B cell (primary cell): ENCODE measurements at regions not wholly inside any gene's neighbourhood (a gene's known extent, or its start where the extent isn't known, plus 50 kb on each side); places are given as distances from the start of the nearest gene placed in this dataset.

ENCODE experiments used
- ATAC-seq: fragments of 200-7000 bp; cut with Tn5 transposase; one replicate; pipeline ENCODE4 v1.10.0; 2021; ENCODE audit warnings: low read depth, mild to moderate bottlenecking, moderate number of reproducible peaks, moderate library complexity
- CTCF ChIA-PET: fragments of 350-600 bp; sonication (Branson Sonifier 250); formaldehyde crosslinking; loops from one replicate; lab custom pipeline; 2021; ENCODE audit warnings: antibody characterized with exemption, inconsistent platforms; lab: Charles Lee
- POLR2A ChIA-PET: fragments of 350-600 bp; sonication (Branson Sonifier 250); formaldehyde crosslinking; loops from one replicate; lab custom pipeline; 2021; ENCODE audit warnings: antibody characterized with exemption; lab: Charles Lee
- DNase-seq: peaks from one replicate; pipeline ENCODE4 v3.0.0; 2013
- H2AFZ ChIP-seq: 2 replicates; pipeline ENCODE4 v1.6.1; 2012; ENCODE audit warnings: mild to moderate bottlenecking, low read depth, low read length; ENCODE audit not compliant: insufficient read depth, poor library complexity, severe bottlenecking
- H3K27ac ChIP-seq, 2 donors: 1 replicate in 1 of 2; 2 replicates in 1 of 2; pipeline ENCODE4 v1.5.1; 2012 to 2013; ENCODE audit warnings: low read length in 2 of 2, mild to moderate bottlenecking in 2 of 2, moderate library complexity in 1 of 2
- H3K27me3 ChIP-seq, 4 experiments: fragments of 200-600 bp in 1 of 4; sonication (generic) in 1 of 4; replicated peaks in 1 of 4; 1 replicate in 2 of 4; 2 replicates in 2 of 4; pipeline versions ENCODE4 v1.6.1 to v1.7.0; 2013 to 2016; ENCODE audit warnings: low read length in 3 of 4, mild to moderate bottlenecking in 2 of 4, mixed read lengths in 1 of 4, moderate library complexity in 1 of 4; ENCODE audit not compliant: insufficient read depth in 4 of 4, control insufficient read depth in 3 of 4; ENCODE audit errors: control extremely low read depth in 1 of 4
- H3K36me3 ChIP-seq, 2 experiments: replicated peaks in 1 of 2; 1 replicate in 1 of 2; 2 replicates in 1 of 2; pipeline versions ENCODE4 v1.6.1 to v1.7.1; 2013; ENCODE audit warnings: low read length in 1 of 2; ENCODE audit not compliant: insufficient read depth in 2 of 2, control insufficient read depth in 1 of 2; ENCODE audit errors: control extremely low read depth in 1 of 2, extremely low read depth in 1 of 2
- H3K4me1 ChIP-seq, 2 donors: fragments of 200-600 bp in 1 of 2; sonication (generic) in 1 of 2; 1 replicate in 1 of 2; 2 replicates in 1 of 2; pipeline versions ENCODE4 v1.5.1 to v1.6.1; 2013 to 2017; ENCODE audit warnings: low read length in 2 of 2; ENCODE audit not compliant: control insufficient read depth in 2 of 2, insufficient read depth in 2 of 2
- H3K4me2 ChIP-seq: replicated peaks from 2 replicates; pipeline ENCODE3; 2012; ENCODE audit warnings: mild to moderate bottlenecking, low read depth, low read length; ENCODE audit not compliant: poor library complexity, severe bottlenecking
- H3K4me3 ChIP-seq, 5 experiments: fragments of 200-600 bp in 1 of 5; sonication (generic) in 1 of 5; 1 replicate in 3 of 5; 2 replicates in 2 of 5; pipeline versions ENCODE4 v1.5.1 to v1.7.0; 2011 to 2016; ENCODE audit warnings: low read length in 4 of 5, mild to moderate bottlenecking in 4 of 5, low read depth in 2 of 5, control low read depth in 1 of 5, moderate library complexity in 1 of 5; ENCODE audit not compliant: insufficient read depth in 1 of 5; ENCODE audit errors: control extremely low read depth in 1 of 5, extremely low read depth in 1 of 5
- H3K79me2 ChIP-seq: fragments of 200-600 bp; sonication (generic); one replicate; pipeline ENCODE4 v1.6.0; 2016; ENCODE audit warnings: low read length; ENCODE audit not compliant: control insufficient read depth, insufficient read depth
- H3K9ac ChIP-seq: fragments of 200-600 bp; sonication (generic); 2 replicates; pipeline ENCODE4 v1.6.1; 2017; ENCODE audit warnings: mild to moderate bottlenecking, low read length, moderate library complexity
- H3K9me3 ChIP-seq, 3 donors: one replicate each; pipeline versions ENCODE4 v1.6.1 to v1.7.1; 2013; ENCODE audit warnings: low read length in 2 of 3; ENCODE audit not compliant: control insufficient read depth in 2 of 3, insufficient read depth in 1 of 3; ENCODE audit errors: control extremely low read depth in 1 of 3
- H4K20me1 ChIP-seq: 2 replicates; pipeline ENCODE4 v1.6.0; 2012; ENCODE audit warnings: mild to moderate bottlenecking, low read length; ENCODE audit not compliant: insufficient read depth, control insufficient read depth, poor library complexity, severe bottlenecking
- H3K27ac Mint-ChIP-seq: one replicate; pipeline ENCODE4 v1.8.0; 2021; ENCODE audit warnings: mixed read lengths
- H3K27me3 Mint-ChIP-seq: one replicate; pipeline ENCODE4 v1.8.0; 2021; ENCODE audit warnings: mixed read lengths
- H3K4me1 Mint-ChIP-seq: one replicate; pipeline ENCODE4 v1.8.0; 2021; ENCODE audit warnings: mixed read lengths
- H3K4me3 Mint-ChIP-seq: one replicate; pipeline ENCODE4 v1.8.0; 2021; ENCODE audit warnings: mixed read lengths
- H3K9me3 Mint-ChIP-seq: one replicate; pipeline ENCODE4 v1.8.0; 2022; ENCODE audit warnings: mixed read lengths; ENCODE audit not compliant: insufficient read depth
- EZH2 ChIP-seq: IDR thresholded peaks from 2 replicates; pipeline ENCODE4 v1.6.1; 2012; ENCODE audit warnings: borderline replicate concordance, low read depth, mild to moderate bottlenecking, moderate library complexity, low read length; ENCODE audit not compliant: insufficient read depth, poor library complexity, severe bottlenecking
- WGBS: methylation state at CpG from one replicate; pipeline ENCODE4 v1.1.5; 2013; ENCODE audit warnings: missing lambda C conversion rate; ENCODE audit not compliant: insufficient coverage; 5-methylcytosine and 5-hydroxymethylcytosine counted together
- intact Hi-C: fragments of 100-400 bp; cut with micrococcal nuclease; formaldehyde crosslinking; loops from one replicate; pipeline ENCODE4 v1.10.0; 2022
- TF ChIP-seq, protein P1 (sequence below): fragments of 200-600 bp; IDR thresholded peaks from one replicate; pipeline ENCODE4 v1.8.0; 2022; ENCODE audit warnings: antibody characterized with exemption, mild to moderate bottlenecking

DNA sequence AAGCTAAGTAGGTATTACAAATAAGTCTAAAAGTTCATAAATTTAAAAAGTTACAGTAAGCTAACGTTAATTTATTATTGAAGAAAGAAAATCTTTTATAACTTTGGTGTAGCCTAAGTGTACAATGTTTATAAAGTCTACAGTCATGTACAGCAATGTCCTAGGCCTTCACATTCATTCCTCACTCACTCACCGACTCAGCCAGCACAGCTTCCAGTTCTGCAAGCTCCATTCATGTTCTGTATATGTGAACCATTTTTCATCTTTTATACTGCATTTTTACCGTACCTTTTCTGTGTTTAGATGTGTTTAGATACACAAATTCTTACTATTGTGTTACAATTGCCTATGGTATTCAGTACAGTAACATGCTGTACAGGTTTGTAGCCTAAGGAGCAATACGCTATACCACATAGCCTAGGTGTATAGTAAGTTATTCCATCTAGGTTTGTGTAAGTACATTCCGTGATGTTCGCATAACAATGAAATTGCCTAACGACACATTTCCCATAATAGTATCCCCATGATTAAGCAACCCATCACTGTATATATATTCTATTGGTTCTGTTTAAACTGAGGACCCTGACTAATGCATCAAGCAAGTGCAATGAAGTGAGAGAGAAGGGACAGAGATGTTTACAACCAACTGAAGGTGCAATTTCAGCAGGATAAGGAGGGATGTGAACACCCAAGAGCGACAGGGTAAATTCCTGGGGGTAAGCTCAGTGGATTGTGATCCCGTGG lies 88.9 kb upstream of the TRIO start:
- Mint-ChIP-seq H3K27ac (no peak overlapping the region), H3K9me3 (no peaks in the 10 kb centered on the region), H3K4me3 (no peak overlapping the region), H3K4me1 (no peaks in the 10 kb centered on the region), H3K27me3 (peaks cover 17% of the 10 kb centered on the region)
- no peak overlapping the region for H3K4me2 ChIP-seq
- intact Hi-C loops = no loop called here
- H3K4me3 ChIP-seq = no peak overlapping the region
- H3K79me2 ChIP-seq = no peaks in the 10 kb centered on the region
- POLR2A ChIA-PET = no interaction called here
- no peaks in the 10 kb centered on the region for H4K20me1 ChIP-seq
- H3K9me3 ChIP-seq = no peaks in the 10 kb centered on the region
- peaks cover 0 to 16% (median 2%) of the 10 kb centered on the region in 4 experiments for H3K27me3 ChIP-seq
- H3K9ac ChIP-seq = no peak overlapping the region
- DNase-seq (no peak), ATAC-seq (no peak)
- H2AFZ ChIP-seq = no peak overlapping the region
- CTCF ChIA-PET = no interaction called here
- no peaks in the 10 kb centered on the region for H3K4me1 ChIP-seq
- no CpG with 5 or more reads among the region's 9 CpGs for WGBS
- H3K27ac ChIP-seq = no peak overlapping the region
- TF ChIP-seq EZH2 = no peak
- TF ChIP-seq, protein P1, sequence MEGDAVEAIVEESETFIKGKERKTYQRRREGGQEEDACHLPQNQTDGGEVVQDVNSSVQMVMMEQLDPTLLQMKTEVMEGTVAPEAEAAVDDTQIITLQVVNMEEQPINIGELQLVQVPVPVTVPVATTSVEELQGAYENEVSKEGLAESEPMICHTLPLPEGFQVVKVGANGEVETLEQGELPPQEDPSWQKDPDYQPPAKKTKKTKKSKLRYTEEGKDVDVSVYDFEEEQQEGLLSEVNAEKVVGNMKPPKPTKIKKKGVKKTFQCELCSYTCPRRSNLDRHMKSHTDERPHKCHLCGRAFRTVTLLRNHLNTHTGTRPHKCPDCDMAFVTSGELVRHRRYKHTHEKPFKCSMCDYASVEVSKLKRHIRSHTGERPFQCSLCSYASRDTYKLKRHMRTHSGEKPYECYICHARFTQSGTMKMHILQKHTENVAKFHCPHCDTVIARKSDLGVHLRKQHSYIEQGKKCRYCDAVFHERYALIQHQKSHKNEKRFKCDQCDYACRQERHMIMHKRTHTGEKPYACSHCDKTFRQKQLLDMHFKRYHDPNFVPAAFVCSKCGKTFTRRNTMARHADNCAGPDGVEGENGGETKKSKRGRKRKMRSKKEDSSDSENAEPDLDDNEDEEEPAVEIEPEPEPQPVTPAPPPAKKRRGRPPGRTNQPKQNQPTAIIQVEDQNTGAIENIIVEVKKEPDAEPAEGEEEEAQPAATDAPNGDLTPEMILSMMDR = no peak
- H3K36me3 ChIP-seq = no peaks in the 10 kb centered on the region

DNA sequence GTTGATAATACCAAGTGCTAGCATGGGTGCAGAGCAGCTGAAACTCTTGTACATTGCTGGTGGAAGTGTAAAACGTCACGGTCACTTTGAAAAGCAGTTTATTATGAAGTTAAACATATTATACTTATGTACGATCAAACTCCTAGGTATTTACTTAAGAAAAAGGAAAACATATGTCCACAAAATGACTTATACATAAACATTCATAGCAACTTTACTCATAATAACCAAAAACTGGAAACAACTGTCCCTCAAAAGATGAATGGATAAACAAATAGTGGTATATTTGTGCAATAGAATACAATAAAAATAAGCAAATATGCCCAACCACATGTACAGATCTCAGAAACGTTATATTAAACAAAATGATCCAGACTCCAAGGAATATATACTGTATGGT lies 92.3 kb upstream of the TRIO start:
- no peak for DNase-seq
- ATAC-seq = no peak
- ChIA-PET POLR2A (no interaction called here), CTCF (interaction anchor here (0.7 kb wide), 1 partner anchor 78 kb away, joined by 3 read pairs; no protein-coding TSS in a partner anchor)
- TF ChIP-seq, protein P1 = no peak
- no peak for TF ChIP-seq EZH2
- H3K4me2 ChIP-seq = no peak overlapping the region
- H3K27me3 ChIP-seq = peaks cover 0 to 14% (median 3%) of the 10 kb centered on the region in 4 experiments
- intact Hi-C loops = no loop called here
- no peak overlapping the region for H2AFZ ChIP-seq
- no peaks in the 10 kb centered on the region for H3K36me3 ChIP-seq
- H3K9ac ChIP-seq = no peak overlapping the region
- WGBS = no CpG with 5 or more reads among the region's 4 CpGs
- no peak overlapping the region for H3K4me3 ChIP-seq
- H3K9me3 ChIP-seq = no peaks in the 10 kb centered on the region
- peaks cover 40% of the 10 kb centered on the region for H3K27me3 Mint-ChIP-seq
- H3K79me2 ChIP-seq = no peaks in the 10 kb centered on the region
- H3K4me1 ChIP-seq = no peaks in the 10 kb centered on the region
- H3K4me3 Mint-ChIP-seq = no peak overlapping the region
- no peaks in the 10 kb centered on the region for H3K4me1 Mint-ChIP-seq
- no peak overlapping the region for H3K27ac Mint-ChIP-seq
- no peaks in the 10 kb centered on the region for H3K9me3 Mint-ChIP-seq
- no peaks in the 10 kb centered on the region for H4K20me1 ChIP-seq
- H3K27ac ChIP-seq = no peak overlapping the region
